Endothelial cell of umbilical vein (primary cell): ENCODE measurements at regions not wholly inside any gene's neighbourhood (a gene's known extent, or its start where the extent isn't known, plus 50 kb on each side); places are given as distances from the start of the nearest gene placed in this dataset.
"Not testable (repeated sequence)": the region's sequence is repeated elsewhere in the genome, so short reads cannot be mapped to it uniquely, and the experiment has no call there.

Experiments used
- CTCF ChIP-seq, 2 donors: IDR thresholded peaks; 1 replicate in 1 of 2; 2 replicates in 1 of 2; pipeline ENCODE4 v1.5.1; 2011; ENCODE audit warnings: low read length in 2 of 2, mild to moderate bottlenecking in 2 of 2, moderate library complexity in 2 of 2, control low read depth in 1 of 2, inconsistent platforms in 1 of 2, low read depth in 1 of 2; ENCODE audit not compliant: insufficient read depth in 1 of 2; ENCODE audit errors: extremely low read depth in 1 of 2
- EZH2 ChIP-seq: IDR thresholded peaks from 2 replicates; pipeline ENCODE4 v1.6.1; 2012; ENCODE audit warnings: borderline replicate concordance, low read depth, mild to moderate bottlenecking, moderate library complexity, low read length, inconsistent platforms; ENCODE audit not compliant: severe bottlenecking
- FOS ChIP-seq: IDR thresholded peaks from 2 replicates; pipeline ENCODE4 v1.6.1; 2011; ENCODE audit warnings: mild to moderate bottlenecking, low read length, moderate library complexity, borderline replicate concordance; ENCODE audit not compliant: insufficient read depth
- JUN ChIP-seq: IDR thresholded peaks from 2 replicates; pipeline ENCODE4 v1.6.1; 2011; ENCODE audit warnings: borderline replicate concordance, low read depth; ENCODE audit not compliant: insufficient read length, insufficient read depth
- MAX ChIP-seq: IDR thresholded peaks from 2 replicates; pipeline ENCODE4 v1.6.1; 2011; ENCODE audit not compliant: insufficient read depth, insufficient read length
- MYC ChIP-seq: IDR thresholded peaks from one replicate; pipeline ENCODE4 v1.6.1; 2011; ENCODE audit warnings: mild to moderate bottlenecking, low read depth, low read length
- POLR2A ChIP-seq: IDR thresholded peaks from 2 replicates; pipeline ENCODE4 v1.6.1; 2012; ENCODE audit warnings: low read depth, mild to moderate bottlenecking, control low read depth, low read length
- POLR2AphosphoS5 ChIP-seq: IDR thresholded peaks from 2 replicates; pipeline ENCODE4 v1.6.1; 2012; ENCODE audit warnings: low read depth, mild to moderate bottlenecking, control low read depth, low read length, moderate library complexity; ENCODE audit not compliant: insufficient read depth

GRCh38 chr5:121665542-121665941, 186.1 kb upstream of the FTMT start:
- TF ChIP-seq EZH2; POLR2A; MAX; CTCF (IDR thresholded peaks at IDR 0.05; ENCODE audit: extremely low read depth in 1 of 2, insufficient read depth in 1 of 2, low read depth in 1 of 2, low read length in 2 of 2); POLR2AphosphoS5; JUN; FOS; MYC: not testable (repeated sequence)
